Activated T-cell treated with anti-CD3 and anti-CD28 coated beads, Interleukin-2, amount 50 U/mL, for 72 hours (primary cell): ENCODE measurements at regions not wholly inside any gene's neighbourhood (a gene's known extent, or its start where the extent isn't known, plus 50 kb on each side); places are given as distances from the start of the nearest gene placed in this dataset.
A peak's percentile ranks its signal among the peaks of the same experiment; 100 is the strongest.
"Not testable (repeated sequence)": the region's sequence is repeated elsewhere in the genome, so short reads cannot be mapped to it uniquely, and the experiment has no call there.

Experiments
- ATAC-seq, 2 donors: fragments of 150-1000 bp; cut with Tn5 transposase; replicated peaks in 1 of 2; 2 replicates each; pipeline ENCODE4 v1.10.0; 2021; ENCODE audit warnings: moderate library complexity in 2 of 2, mild to moderate bottlenecking in 1 of 2
- DNase-seq, 2 donors: peaks; one replicate each; pipeline ENCODE4 v3.0.0; 2021 to 2022; ENCODE audit warnings: mixed read lengths in 1 of 2
- H3K27ac Mint-ChIP-seq: one replicate; pipeline ENCODE4 v1.8.0; 2022; ENCODE audit warnings: mild to moderate bottlenecking, moderate library complexity, mixed read lengths
- H3K27me3 Mint-ChIP-seq: one replicate; pipeline ENCODE4 v1.8.0; 2022; ENCODE audit warnings: low read depth, mixed read lengths
- H3K36me3 Mint-ChIP-seq, 2 donors: one replicate each; pipeline ENCODE4 v1.8.0; 2022; ENCODE audit warnings: mixed read lengths in 2 of 2, mild to moderate bottlenecking in 1 of 2; ENCODE audit not compliant: insufficient read depth in 2 of 2
- H3K4me1 Mint-ChIP-seq: one replicate; pipeline ENCODE4 v1.8.0; 2022; ENCODE audit warnings: low read depth, mixed read lengths
- H3K4me3 Mint-ChIP-seq, 2 donors: one replicate each; pipeline ENCODE4 v1.8.0; 2022; ENCODE audit warnings: mild to moderate bottlenecking in 2 of 2, mixed read lengths in 2 of 2, moderate library complexity in 2 of 2
- H3K9me3 Mint-ChIP-seq, 2 donors: one replicate each; pipeline ENCODE4 v1.8.0; 2022; ENCODE audit warnings: mixed read lengths in 2 of 2

DNA sequence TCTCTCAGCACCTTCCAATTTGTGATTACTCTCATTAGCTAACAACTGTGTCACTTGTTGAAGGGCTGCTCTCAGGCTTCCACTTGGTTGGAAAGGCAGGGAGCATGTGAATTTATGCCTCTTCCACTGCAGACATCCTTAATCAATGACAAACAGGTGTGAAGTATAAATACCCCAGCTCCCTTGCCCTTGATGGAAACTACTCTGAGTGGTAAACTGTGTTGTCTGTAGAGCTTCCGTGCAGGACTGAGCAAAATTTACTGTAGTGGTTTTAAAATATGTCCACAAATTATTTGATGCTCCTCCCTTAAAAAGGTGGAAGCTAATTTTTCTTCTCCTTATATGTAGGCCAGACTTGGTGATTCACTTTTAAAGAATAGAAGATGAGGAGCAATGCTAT lies 253.0 kb upstream of the TBX18 start:
- no peaks in the 10 kb centered on the region for H3K4me1 Mint-ChIP-seq
- H3K4me3 Mint-ChIP-seq = no peak overlapping the region
- H3K27me3 Mint-ChIP-seq = peaks cover 6% of the 10 kb centered on the region
- peaks cover 0 to 1% of the 10 kb centered on the region in 2 donors for H3K36me3 Mint-ChIP-seq
- no peaks in the 10 kb centered on the region for H3K9me3 Mint-ChIP-seq
- no peak overlapping the region for H3K27ac Mint-ChIP-seq
- DNase-seq (no peak), ATAC-seq (no peak)

- Mint-ChIP-seq H3K36me3 (peaks cover 0 to 1% of the 10 kb centered on the region in 2 donors), H3K4me3 (no peak overlapping the region), H3K27ac (no peak overlapping the region), H3K4me1 (no peaks in the 10 kb centered on the region), H3K9me3 (no peaks in the 10 kb centered on the region), H3K27me3 (peaks cover 6% of the 10 kb centered on the region)
- DNase-seq (no peak), ATAC-seq (no peak)
Observed at GRCh38 chr6:85016726-85017125, 252.3 kb upstream of the TBX18 start.

DNA sequence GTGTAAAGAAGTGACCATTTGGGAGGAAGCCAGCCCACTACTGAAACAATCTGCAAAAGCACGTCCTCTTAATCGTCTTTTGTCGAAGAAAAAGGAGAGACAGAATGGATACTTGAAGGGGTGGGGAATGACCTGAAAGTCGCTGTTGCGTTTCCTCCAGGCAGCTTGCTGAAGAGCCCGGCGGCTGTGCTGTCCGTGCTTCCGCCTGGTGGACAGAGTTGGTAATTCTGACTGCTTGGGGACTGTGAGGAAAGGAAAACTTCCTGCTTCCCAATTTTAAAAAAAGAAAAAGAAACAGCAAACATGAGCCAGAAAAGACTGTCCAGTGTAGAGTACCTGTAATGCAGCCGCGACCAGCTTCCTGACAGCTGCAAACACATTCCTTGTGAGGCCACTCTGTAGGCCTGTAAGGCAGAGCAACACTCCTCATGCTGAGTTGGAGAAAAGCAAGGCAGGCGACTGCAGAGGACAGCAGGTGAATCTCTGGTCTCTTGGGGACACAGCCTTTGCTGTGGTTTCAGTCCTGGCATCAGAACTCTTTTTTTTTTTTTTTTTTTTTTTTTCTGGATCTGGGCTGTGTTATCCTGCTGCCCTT lies 251.1 kb upstream of the TBX18 start:
- Mint-ChIP-seq H3K4me1 (no peaks in the 10 kb centered on the region), H3K27ac (no peak overlapping the region), H3K27me3 (peaks cover 6% of the 10 kb centered on the region), H3K4me3 (no peak overlapping the region), H3K9me3 (no peaks in the 10 kb centered on the region), H3K36me3 (peaks cover 0 to 1% of the 10 kb centered on the region in 2 donors)
- ATAC-seq (no peak), DNase-seq (peak in 1 of 2 donors; percentile 0)

- H3K36me3 Mint-ChIP-seq = peaks cover 0 to 1% of the 10 kb centered on the region in 2 donors
- peaks cover 0 to 2% of the 10 kb centered on the region in 2 donors for H3K9me3 Mint-ChIP-seq
- H3K4me1 Mint-ChIP-seq = no peaks in the 10 kb centered on the region
- H3K4me3 Mint-ChIP-seq = no peak overlapping the region
- H3K27me3 Mint-ChIP-seq = peaks cover 6% of the 10 kb centered on the region
- ATAC-seq = no peak
- H3K27ac Mint-ChIP-seq = no peak overlapping the region
- no peak for DNase-seq
Observed at GRCh38 chr6:85010865-85011264, 246.5 kb upstream of the TBX18 start.

GRCh38 chr6:85008296-85009009 lies 244.1 kb upstream of the TBX18 start:
- Mint-ChIP-seq H3K9me3 (peaks cover 0 to 2% of the 10 kb centered on the region in 2 donors), H3K4me1 (no peaks in the 10 kb centered on the region), H3K27me3 (no peaks in the 10 kb centered on the region), H3K27ac (no peak overlapping the region), H3K36me3 (no peaks in the 10 kb centered on the region), H3K4me3 (no peak overlapping the region)
- DNase-seq (no peak), ATAC-seq (no peak)

DNA sequence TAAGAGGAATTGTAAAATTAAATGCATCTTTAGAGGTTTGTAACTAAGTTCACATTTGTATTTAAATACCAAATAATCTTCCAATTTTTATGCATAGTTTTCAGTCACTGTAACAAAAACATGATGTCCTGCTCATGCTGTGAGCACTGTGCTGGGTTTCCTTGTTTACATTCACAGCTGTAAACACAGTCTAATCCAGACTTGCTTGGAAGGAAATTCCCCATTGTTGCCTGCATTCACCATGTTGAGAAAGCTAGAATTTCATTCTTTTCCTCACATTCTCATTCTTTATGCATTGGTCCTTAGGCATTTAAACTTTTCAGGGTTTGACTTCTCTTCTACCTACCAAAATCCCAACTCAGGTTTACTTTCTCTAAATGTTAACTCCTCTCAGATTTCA lies 242.0 kb upstream of the TBX18 start:
- Mint-ChIP-seq H3K9me3 (peaks cover 4% of the 10 kb centered on the region in 2 donors), H3K4me1 (no peaks in the 10 kb centered on the region), H3K27ac (no peak overlapping the region), H3K36me3 (no peaks in the 10 kb centered on the region), H3K27me3 (no peaks in the 10 kb centered on the region), H3K4me3 (no peak overlapping the region)
- ATAC-seq = no peak
- no peak for DNase-seq

DNA sequence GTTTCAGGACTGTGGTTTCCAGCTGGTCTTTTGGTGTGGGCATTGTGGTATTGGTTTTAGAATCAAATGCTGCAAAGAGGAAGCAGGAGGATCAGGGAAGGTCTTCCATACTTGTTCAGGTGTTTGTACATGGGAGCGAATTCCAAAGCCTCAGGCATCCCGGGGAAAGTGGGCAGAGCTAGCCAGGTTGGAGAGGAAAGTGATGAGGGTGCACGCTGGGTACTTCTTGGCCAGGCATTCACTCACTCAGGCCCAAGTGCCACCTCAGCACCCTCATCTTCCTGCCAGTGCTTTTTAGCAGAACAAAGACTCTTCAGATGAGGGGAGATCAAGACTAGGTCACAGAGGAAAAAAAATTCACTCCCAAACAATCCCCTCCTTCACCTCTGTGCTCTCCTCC lies 241.1 kb upstream of the TBX18 start:
- Mint-ChIP-seq H3K4me3 (no peak overlapping the region), H3K36me3 (no peaks in the 10 kb centered on the region), H3K27ac (no peak overlapping the region), H3K9me3 (peaks cover 4% of the 10 kb centered on the region in 2 donors), H3K27me3 (no peaks in the 10 kb centered on the region), H3K4me1 (no peaks in the 10 kb centered on the region)
- DNase-seq = no peak
- no peak for ATAC-seq

DNA sequence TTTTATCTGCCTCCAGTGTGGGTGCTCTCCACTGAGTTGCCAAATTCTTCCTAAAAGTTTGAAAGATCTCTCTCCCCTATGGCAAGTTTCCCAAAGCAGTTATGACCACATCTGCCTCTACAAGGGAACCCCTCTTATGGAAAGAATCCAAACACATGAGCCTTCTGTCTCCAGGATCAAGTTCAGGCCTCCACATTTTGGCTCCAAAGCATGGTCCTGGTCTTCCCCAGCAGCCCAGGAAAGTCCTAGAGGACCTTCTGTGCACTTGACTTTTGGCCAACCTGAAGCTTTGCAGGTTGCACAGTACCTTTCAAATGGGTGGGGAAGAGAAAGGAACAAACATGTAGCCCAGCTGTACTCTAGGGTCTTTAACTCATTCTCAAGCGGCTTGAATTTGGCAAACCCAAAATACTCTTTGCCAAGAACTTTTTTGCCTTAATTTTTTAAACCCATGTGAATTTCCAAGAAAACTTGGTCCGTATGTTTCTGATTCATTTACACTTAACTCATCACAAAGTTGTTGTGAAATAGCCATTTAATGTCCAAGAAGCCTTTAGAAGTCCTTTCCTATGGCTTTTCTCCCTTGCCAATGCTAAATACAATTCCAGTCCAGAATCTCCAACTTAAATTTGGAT lies 240.1 kb upstream of the TBX18 start:
- Mint-ChIP-seq H3K27me3 (no peaks in the 10 kb centered on the region), H3K27ac (no peak overlapping the region), H3K36me3 (no peaks in the 10 kb centered on the region), H3K4me1 (no peaks in the 10 kb centered on the region), H3K9me3 (peaks cover 4% of the 10 kb centered on the region in 2 donors), H3K4me3 (no peak overlapping the region)
- DNase-seq (no peak), ATAC-seq (no peak)

DNA sequence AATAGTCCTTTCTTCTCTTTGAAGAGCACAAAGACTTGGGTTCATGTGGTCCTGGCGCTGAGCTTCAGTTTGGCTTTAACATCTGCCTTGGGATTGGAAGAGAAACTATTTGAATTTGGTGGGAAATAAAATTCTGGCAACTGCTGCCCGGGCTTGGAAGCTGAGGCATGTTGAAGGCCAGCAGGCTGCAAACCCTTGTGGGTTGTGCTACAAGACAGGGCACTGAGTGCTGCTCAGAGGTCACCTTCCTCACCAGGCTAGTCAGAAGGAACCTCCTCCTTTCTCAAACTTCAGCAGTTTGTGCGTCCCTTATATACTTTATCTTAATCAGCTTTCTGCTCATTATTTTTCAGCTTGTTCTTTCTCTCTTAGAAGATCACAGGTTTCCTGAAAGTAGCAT lies 238.4 kb upstream of the TBX18 start:
- H3K9me3 Mint-ChIP-seq = peaks cover 2 to 4% of the 10 kb centered on the region in 2 donors
- H3K4me1 Mint-ChIP-seq = no peaks in the 10 kb centered on the region
- no peak overlapping the region for H3K27ac Mint-ChIP-seq
- no peak overlapping the region for H3K4me3 Mint-ChIP-seq
- no peak for ATAC-seq
- H3K27me3 Mint-ChIP-seq = no peaks in the 10 kb centered on the region
- DNase-seq = no peak
- H3K36me3 Mint-ChIP-seq = no peaks in the 10 kb centered on the region

DNA sequence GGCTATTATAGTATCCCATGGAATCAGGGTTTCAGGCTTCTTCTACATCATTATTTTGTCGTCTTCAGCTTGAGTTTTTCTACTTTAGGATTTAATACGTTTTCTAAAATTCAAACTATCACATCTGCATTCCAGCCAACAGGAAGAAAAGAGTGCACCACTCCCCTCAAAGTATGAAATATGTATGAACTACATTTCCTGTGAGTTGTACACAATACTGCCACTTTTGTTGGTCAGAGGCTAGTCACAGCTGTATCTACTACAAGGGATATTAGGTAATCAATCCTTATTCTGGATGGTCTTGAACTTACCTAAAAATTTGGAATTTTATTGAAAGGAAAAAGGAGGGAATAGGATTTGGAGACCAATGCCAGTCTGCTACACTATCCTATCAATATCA lies 235.6 kb upstream of the TBX18 start:
- Mint-ChIP-seq H3K36me3 (no peaks in the 10 kb centered on the region), H3K27me3 (no peaks in the 10 kb centered on the region), H3K27ac (no peak overlapping the region), H3K4me3 (no peak overlapping the region), H3K4me1 (no peaks in the 10 kb centered on the region), H3K9me3 (peaks cover 2 to 6% of the 10 kb centered on the region in 2 donors)
- DNase-seq = no peak
- no peak for ATAC-seq

GRCh38 chr6:84998223-84998622 lies 233.8 kb upstream of the TBX18 start:
- ATAC-seq = no peak
- no peak overlapping the region for H3K27ac Mint-ChIP-seq
- H3K4me1 Mint-ChIP-seq = no peaks in the 10 kb centered on the region

DNA sequence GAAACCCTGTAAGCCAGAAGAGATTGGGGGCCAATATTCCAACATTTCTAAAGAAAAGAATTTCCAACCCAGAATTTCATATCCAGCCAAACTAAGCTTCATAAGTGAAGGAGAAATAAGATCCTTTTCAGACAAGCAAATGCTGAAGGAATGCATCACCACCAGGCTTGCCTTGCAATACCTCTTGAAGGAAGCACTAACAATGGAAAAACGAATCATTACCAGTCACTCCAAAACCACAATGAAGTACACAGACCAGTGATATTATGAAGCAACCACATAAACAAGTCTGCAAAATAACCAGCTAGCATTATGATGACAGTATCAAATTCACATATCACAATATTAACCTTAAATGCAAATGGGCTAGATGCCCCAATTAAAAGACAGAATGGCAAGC lies 224.4 kb upstream of the TBX18 start:
- not testable (repeated sequence) for H3K4me1 Mint-ChIP-seq, H3K27ac Mint-ChIP-seq, H3K4me3 Mint-ChIP-seq, H3K27me3 Mint-ChIP-seq, H3K36me3 Mint-ChIP-seq, ATAC-seq, DNase-seq
- H3K9me3 Mint-ChIP-seq = peaks cover 6 to 13% of the 10 kb centered on the region in 2 donors

More at GRCh38 chr6:84998223-84998622, 233.8 kb upstream of the TBX18 start:
- Mint-ChIP-seq H3K4me3 (no peak overlapping the region), H3K36me3 (no peaks in the 10 kb centered on the region), H3K9me3 (peaks cover 2 to 6% of the 10 kb centered on the region in 2 donors), H3K27me3 (no peaks in the 10 kb centered on the region)
- DNase-seq = no peak

GRCh38 chr6:84985490-84985889 lies 221.1 kb upstream of the TBX18 start:
- not testable (repeated sequence) for H3K4me1 Mint-ChIP-seq, DNase-seq, H3K27ac Mint-ChIP-seq, H3K4me3 Mint-ChIP-seq, ATAC-seq, H3K36me3 Mint-ChIP-seq, H3K27me3 Mint-ChIP-seq
- H3K9me3 Mint-ChIP-seq = peaks cover 16 to 22% of the 10 kb centered on the region in 2 donors
